ENCODE measurements at regions not wholly inside any gene's neighbourhood (a gene's known extent, or its start where the extent isn't known, plus 50 kb on each side); places are given as distances from the start of the nearest gene placed in this dataset.

GRCh38 chr11:59008947-59009346 lies 69.7 kb downstream of the GLYATL1 start:
- CTCF ChIA-PET = no interaction called here
- H3K9me3 ChIP-seq (ENCODE audit: low read length) = no peaks in the 10 kb centered on the region
- Mint-ChIP-seq H3K27ac (peak overlapping the region in 1 of 8 donors; percentile 1), H3K27me3 (peaks cover 5 to 41% of the 10 kb centered on the region in 2 donors), H3K36me3 (no peaks in the 10 kb centered on the region), H3K4me3 (no peak overlapping the region), H3K4me1 (no peaks in the 10 kb centered on the region), H3K9me3 (no peaks in the 10 kb centered on the region)
- POLR2A ChIA-PET = no interaction called here
- no peak for DNase-seq
- no peak overlapping the region for H3K4me3 ChIP-seq (ENCODE audit: low read length)
- no peaks in the 10 kb centered on the region for H3K36me3 ChIP-seq (ENCODE audit: insufficient read depth, low read length)
- H3K4me1 ChIP-seq (ENCODE audit: insufficient read depth, low read length) = no peaks in the 10 kb centered on the region
- no peaks in the 10 kb centered on the region for H3K27me3 ChIP-seq (ENCODE audit: insufficient read depth, low read length, poor library complexity, severe bottlenecking)
- no peak overlapping the region for H3K27ac ChIP-seq (ENCODE audit: low read depth, low read length)

- no peak overlapping the region for H3K27ac ChIP-seq (ENCODE audit: low read depth, low read length)
- no peaks in the 10 kb centered on the region for H3K36me3 ChIP-seq (ENCODE audit: insufficient read depth, low read length)
- H3K4me1 ChIP-seq (ENCODE audit: insufficient read depth, low read length) = no peaks in the 10 kb centered on the region
- H3K9me3 ChIP-seq (ENCODE audit: low read length) = no peaks in the 10 kb centered on the region
- Mint-ChIP-seq H3K27ac (no peak overlapping the region), H3K36me3 (no peaks in the 10 kb centered on the region), H3K4me3 (no peak overlapping the region), H3K4me1 (no peaks in the 10 kb centered on the region), H3K27me3 (peaks cover 5 to 48% of the 10 kb centered on the region in 2 donors), H3K9me3 (no peaks in the 10 kb centered on the region)
- ChIA-PET POLR2A (no interaction called here), CTCF (no interaction called here)
- no peak overlapping the region for H3K4me3 ChIP-seq (ENCODE audit: low read length)
- no peak for DNase-seq
- no peaks in the 10 kb centered on the region for H3K27me3 ChIP-seq (ENCODE audit: insufficient read depth, low read length, poor library complexity, severe bottlenecking)
These were observed 70.4 kb downstream of the GLYATL1 start for GRCh38 chr11:59009661-59010060.

GRCh38 chr11:59010708-59011107 lies 71.4 kb downstream of the GLYATL1 start:
- Histone ChIP-seq H3K27me3 (ENCODE audit: insufficient read depth, low read length, poor library complexity, severe bottlenecking) (no peaks in the 10 kb centered on the region), H3K4me3 (ENCODE audit: low read length) (no peak overlapping the region), H3K4me1 (ENCODE audit: insufficient read depth, low read length) (no peaks in the 10 kb centered on the region), H3K27ac (ENCODE audit: low read depth, low read length) (no peak overlapping the region), H3K36me3 (ENCODE audit: insufficient read depth, low read length) (no peaks in the 10 kb centered on the region), H3K9me3 (ENCODE audit: low read length) (no peaks in the 10 kb centered on the region)
- Mint-ChIP-seq H3K4me1 (no peaks in the 10 kb centered on the region), H3K9me3 (no peaks in the 10 kb centered on the region), H3K4me3 (no peak overlapping the region), H3K36me3 (no peaks in the 10 kb centered on the region), H3K27me3 (peaks cover 12 to 48% of the 10 kb centered on the region in 2 donors), H3K27ac (no peak overlapping the region)
- CTCF ChIA-PET = no interaction called here
- POLR2A ChIA-PET = no interaction called here
- DNase-seq = no peak

- H3K27ac ChIP-seq (ENCODE audit: low read depth, low read length) = no peak overlapping the region
- CTCF ChIA-PET = no interaction called here
These were observed 72.5 kb downstream of the GLYATL1 start for GRCh38 chr11:59011655-59012397.

GRCh38 chr11:59012398-59013265 lies 73.3 kb downstream of the GLYATL1 start:
- Mint-ChIP-seq H3K4me1 (no peaks in the 10 kb centered on the region), H3K4me3 (no peak overlapping the region), H3K27me3 (peaks cover 18 to 46% of the 10 kb centered on the region in 2 donors), H3K36me3 (no peaks in the 10 kb centered on the region), H3K9me3 (no peaks in the 10 kb centered on the region), H3K27ac (no peak overlapping the region)
- H3K27me3 ChIP-seq (ENCODE audit: insufficient read depth, low read length, poor library complexity, severe bottlenecking) = no peaks in the 10 kb centered on the region
- no peak overlapping the region for H3K27ac ChIP-seq (ENCODE audit: low read depth, low read length)
- no peaks in the 10 kb centered on the region for H3K9me3 ChIP-seq (ENCODE audit: low read length)
- no peaks in the 10 kb centered on the region for H3K4me1 ChIP-seq (ENCODE audit: insufficient read depth, low read length)
- no peak for DNase-seq
- ChIA-PET POLR2A (no interaction called here), CTCF (no interaction called here)
- no peak overlapping the region for H3K4me3 ChIP-seq (ENCODE audit: low read length)
- H3K36me3 ChIP-seq (ENCODE audit: insufficient read depth, low read length) = no peaks in the 10 kb centered on the region

More at GRCh38 chr11:59011655-59012397, 72.5 kb downstream of the GLYATL1 start:
- Histone ChIP-seq H3K4me1 (ENCODE audit: insufficient read depth, low read length) (no peaks in the 10 kb centered on the region), H3K27me3 (ENCODE audit: insufficient read depth, low read length, poor library complexity, severe bottlenecking) (no peaks in the 10 kb centered on the region), H3K36me3 (ENCODE audit: insufficient read depth, low read length) (no peaks in the 10 kb centered on the region), H3K4me3 (ENCODE audit: low read length) (no peak overlapping the region), H3K9me3 (ENCODE audit: low read length) (no peaks in the 10 kb centered on the region)
- DNase-seq = no peak
- H3K27ac Mint-ChIP-seq = no peak overlapping the region
- no peaks in the 10 kb centered on the region for H3K9me3 Mint-ChIP-seq
- H3K27me3 Mint-ChIP-seq = peaks cover 14 to 48% of the 10 kb centered on the region in 2 donors
- H3K4me3 Mint-ChIP-seq = no peak overlapping the region
- no peaks in the 10 kb centered on the region for H3K36me3 Mint-ChIP-seq
- no peaks in the 10 kb centered on the region for H3K4me1 Mint-ChIP-seq
- POLR2A ChIA-PET = no interaction called here

- Histone ChIP-seq H3K4me1 (ENCODE audit: insufficient read depth, low read length) (no peaks in the 10 kb centered on the region), H3K36me3 (ENCODE audit: insufficient read depth, low read length) (no peaks in the 10 kb centered on the region), H3K27me3 (ENCODE audit: insufficient read depth, low read length, poor library complexity, severe bottlenecking) (no peaks in the 10 kb centered on the region), H3K9me3 (ENCODE audit: low read length) (no peaks in the 10 kb centered on the region), H3K27ac (ENCODE audit: low read depth, low read length) (no peak overlapping the region), H3K4me3 (ENCODE audit: low read length) (no peak overlapping the region)
- Mint-ChIP-seq H3K9me3 (peaks cover 0 to 1% (median 0%) of the 10 kb centered on the region in 5 donors), H3K27me3 (peaks cover 0 to 5% of the 10 kb centered on the region in 2 donors), H3K27ac (no peak overlapping the region), H3K4me1 (no peaks in the 10 kb centered on the region), H3K36me3 (no peaks in the 10 kb centered on the region), H3K4me3 (no peak overlapping the region)
- CTCF ChIA-PET = no interaction called here
- no peak for DNase-seq
- POLR2A ChIA-PET = no interaction called here
These were observed 61.0 kb upstream of the GLYATL1B start for GRCh38 chr11:59025097-59025496.

- CTCF ChIA-PET = interaction anchor here (0.6 kb wide), 1 partner anchor 1090 kb away, joined by 3 read pairs; no protein-coding TSS in a partner anchor
- H3K4me1 ChIP-seq (ENCODE audit: insufficient read depth, low read length) = no peaks in the 10 kb centered on the region
- no peaks in the 10 kb centered on the region for H3K4me1 Mint-ChIP-seq
- no peaks in the 10 kb centered on the region for H3K27me3 ChIP-seq (ENCODE audit: insufficient read depth, low read length, poor library complexity, severe bottlenecking)
- no peaks in the 10 kb centered on the region for H3K9me3 ChIP-seq (ENCODE audit: low read length)
- no peak overlapping the region for H3K4me3 ChIP-seq (ENCODE audit: low read length)
- H3K36me3 ChIP-seq (ENCODE audit: insufficient read depth, low read length) = no peaks in the 10 kb centered on the region
- no peak overlapping the region for H3K4me3 Mint-ChIP-seq
- peaks cover 0 to under 1% (median 0%) of the 10 kb centered on the region in 5 donors for H3K9me3 Mint-ChIP-seq
- no peaks in the 10 kb centered on the region for H3K36me3 Mint-ChIP-seq
- POLR2A ChIA-PET = no interaction called here
- no peak overlapping the region for H3K27ac Mint-ChIP-seq
- peaks cover 0 to 13% of the 10 kb centered on the region in 2 donors for H3K27me3 Mint-ChIP-seq
- no peak for DNase-seq
- no peak overlapping the region for H3K27ac ChIP-seq (ENCODE audit: low read depth, low read length)
These were observed 58.0 kb upstream of the GLYATL1B start for GRCh38 chr11:59028105-59028504.

GRCh38 chr11:59029366-59029889 lies 56.7 kb upstream of the GLYATL1B start:
- no peaks in the 10 kb centered on the region for H3K36me3 ChIP-seq (ENCODE audit: insufficient read depth, low read length)
- H3K27me3 ChIP-seq (ENCODE audit: insufficient read depth, low read length, poor library complexity, severe bottlenecking) = no peaks in the 10 kb centered on the region
- Mint-ChIP-seq H3K4me1 (no peaks in the 10 kb centered on the region), H3K27ac (no peak overlapping the region), H3K9me3 (no peaks in the 10 kb centered on the region), H3K4me3 (no peak overlapping the region), H3K27me3 (peaks cover 4 to 25% of the 10 kb centered on the region in 2 donors), H3K36me3 (no peaks in the 10 kb centered on the region)
- no peak overlapping the region for H3K4me3 ChIP-seq (ENCODE audit: low read length)
- ChIA-PET CTCF (no interaction called here), POLR2A (no interaction called here)
- H3K27ac ChIP-seq (ENCODE audit: low read depth, low read length) = no peak overlapping the region
- no peaks in the 10 kb centered on the region for H3K4me1 ChIP-seq (ENCODE audit: insufficient read depth, low read length)
- DNase-seq = no peak
- H3K9me3 ChIP-seq (ENCODE audit: low read length) = no peaks in the 10 kb centered on the region
